ENCODE measurements at regions not wholly inside any gene's neighbourhood (a gene's known extent, or its start where the extent isn't known, plus 50 kb on each side); places are given as distances from the start of the nearest gene placed in this dataset.
"Not testable (repeated sequence)": the region's sequence is repeated elsewhere in the genome, so short reads cannot be mapped to it uniquely, and the experiment has no call there.

DNA sequence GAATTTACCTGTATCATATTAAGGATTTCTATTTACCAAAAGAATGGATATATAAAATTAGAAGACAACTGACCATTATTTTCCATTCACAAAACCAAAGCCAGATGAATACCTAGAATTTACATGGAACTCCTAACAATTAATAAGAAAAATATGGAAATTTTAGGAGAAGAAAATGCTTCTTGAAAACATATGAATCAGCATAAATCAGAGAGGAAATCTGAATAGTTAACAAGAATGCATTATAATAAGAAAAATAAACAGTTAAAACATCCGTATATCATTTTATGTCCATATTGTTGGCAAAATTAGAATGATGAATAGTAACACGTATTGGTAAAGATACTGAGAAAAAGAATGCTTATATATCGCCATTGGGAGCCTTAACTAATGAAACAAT, 505.5 kb downstream of the NEBL start:
- no peak overlapping the region for H3K27ac ChIP-seq
- no peak for TF ChIP-seq ZFX (IDR thresholded peaks at IDR 0.05; ENCODE audit: borderline replicate concordance)
- TF ChIP-seq CTCF (IDR thresholded peaks at IDR 0.05) = no peak

GRCh38 chr10:20381761-20382160, 515.4 kb downstream of the NEBL start:
- H3K27ac ChIP-seq = no peak overlapping the region
- TF ChIP-seq CTCF (IDR thresholded peaks at IDR 0.05) (no peak), ZFX (IDR thresholded peaks at IDR 0.05; ENCODE audit: borderline replicate concordance) (no peak)

- no peak overlapping the region for H3K27ac ChIP-seq
- TF ChIP-seq CTCF (IDR thresholded peaks at IDR 0.05) (no peak), ZFX (IDR thresholded peaks at IDR 0.05; ENCODE audit: borderline replicate concordance) (no peak)
Observed at GRCh38 chr10:20380401-20380800, 516.7 kb downstream of the NEBL start.

DNA sequence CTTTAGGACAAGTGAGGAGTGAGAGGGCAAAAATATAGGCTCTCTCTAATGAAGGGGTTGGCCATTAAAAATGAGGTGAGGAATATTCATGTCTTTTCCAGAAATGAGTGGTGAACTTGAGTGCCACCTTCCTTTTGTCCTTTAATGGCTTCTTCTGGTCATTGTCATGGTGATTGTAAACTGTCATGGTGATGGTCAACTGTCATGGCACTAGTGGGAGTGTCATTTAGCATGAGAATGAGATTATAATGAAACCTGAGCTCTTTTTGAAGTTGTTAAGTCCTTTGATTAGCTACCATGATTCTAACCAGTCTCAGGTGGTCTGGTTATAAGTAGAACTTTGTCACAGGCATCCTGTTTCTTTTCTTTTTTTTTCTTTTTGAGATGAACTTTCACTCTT, 524.4 kb downstream of the NEBL start:
- TF ChIP-seq CTCF (IDR thresholded peaks at IDR 0.05) (no peak), ZFX (IDR thresholded peaks at IDR 0.05; ENCODE audit: borderline replicate concordance) (no peak)
- H3K27ac ChIP-seq = no peak overlapping the region

- not testable (repeated sequence) for H3K27ac ChIP-seq
Observed at GRCh38 chr10:20370977-20371533, 526.1 kb downstream of the NEBL start.

DNA sequence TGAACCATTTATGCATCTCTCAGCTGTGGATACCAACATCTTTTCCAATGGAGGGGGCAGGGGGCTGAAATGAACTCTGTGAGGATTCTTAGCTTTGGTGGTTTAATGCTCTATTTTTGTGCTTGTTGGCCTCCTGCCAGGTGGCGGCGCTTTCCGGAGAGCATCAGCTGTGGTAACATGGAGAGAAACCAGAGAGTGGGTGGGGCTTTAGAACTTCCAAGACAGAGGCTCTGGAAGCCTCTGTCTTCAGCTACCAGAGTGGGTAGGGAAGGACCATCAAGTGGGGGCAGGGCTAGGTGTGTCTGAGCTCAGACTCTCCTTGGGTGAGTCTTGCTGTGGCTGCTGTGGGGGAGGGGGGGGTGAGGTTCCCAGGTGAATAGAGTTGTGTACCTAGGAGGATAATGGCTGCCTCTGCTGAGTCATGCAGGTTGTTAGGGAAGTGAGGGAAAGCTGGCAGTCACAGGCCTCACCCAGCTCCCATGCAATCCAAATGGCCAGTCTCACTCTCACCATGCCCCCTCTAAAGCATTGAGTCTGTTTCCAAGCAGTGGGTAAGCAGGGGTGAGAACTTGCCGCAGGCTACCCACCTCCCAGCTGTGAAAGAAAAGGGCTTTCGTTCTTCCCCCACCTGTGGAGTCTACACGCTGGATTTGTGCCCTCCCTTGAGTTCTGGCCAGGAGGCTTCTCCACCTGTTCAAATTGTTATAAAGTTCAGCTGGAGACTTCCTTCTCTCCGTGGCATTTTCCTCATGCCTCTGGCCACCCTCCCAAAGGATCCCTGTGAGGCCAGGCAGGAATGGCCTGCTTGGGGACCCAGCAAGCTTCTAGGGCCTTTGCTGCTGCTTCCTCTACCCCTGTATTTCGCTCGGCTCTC, 527.0 kb downstream of the NEBL start:
- H3K27ac ChIP-seq = no peak overlapping the region
- TF ChIP-seq CTCF (IDR thresholded peaks at IDR 0.05) (no peak), ZFX (IDR thresholded peaks at IDR 0.05; ENCODE audit: borderline replicate concordance) (no peak)

- no peak for TF ChIP-seq ZFX (IDR thresholded peaks at IDR 0.05; ENCODE audit: borderline replicate concordance)
- no peak for TF ChIP-seq CTCF (IDR thresholded peaks at IDR 0.05)
- no peak overlapping the region for H3K27ac ChIP-seq
Observed at GRCh38 chr10:20363684-20364083, 533.4 kb downstream of the NEBL start.
